D721Med (cell line): ENCODE measurements at regions not wholly inside any gene's neighbourhood (a gene's known extent, or its start where the extent isn't known, plus 50 kb on each side); places are given as distances from the start of the nearest gene placed in this dataset.

ENCODE experiments used
- DNase-seq: peaks from one replicate; pipeline ENCODE4 v3.0.0; 2011; ENCODE audit warnings: low spot score; ENCODE audit not compliant: insufficient read length
- FAIRE-seq: peaks from 2 replicates; lab custom pipeline; 2011; peaks lifted over from hg19 to GRCh38; lab: Jason Lieb, UNC
- CTCF ChIP-seq: IDR thresholded peaks from 2 replicates; pipeline ENCODE4 v1.5.1; 2012; ENCODE audit warnings: mild to moderate bottlenecking, control low read depth; ENCODE audit not compliant: insufficient read depth; ENCODE audit errors: missing control alignments

DNA sequence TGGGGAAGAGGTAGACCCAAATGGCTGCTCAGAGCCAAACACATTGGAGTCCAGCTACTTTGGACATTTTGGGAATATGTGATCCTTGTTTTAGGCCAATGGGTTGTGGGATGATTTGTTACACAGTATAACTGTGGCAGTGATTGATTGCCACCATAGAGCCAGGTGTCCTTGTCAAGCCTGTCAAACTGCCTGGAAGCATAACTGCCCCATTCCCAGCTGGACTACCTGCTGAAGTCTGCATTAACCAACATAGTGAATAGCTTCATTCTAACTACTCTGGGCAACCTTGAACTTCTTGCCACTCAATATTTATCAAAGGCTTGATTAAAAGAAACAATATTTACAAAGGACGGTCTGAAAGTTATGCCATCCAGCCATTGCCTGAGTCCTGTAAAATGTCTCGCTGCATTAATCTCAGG is 164.7 kb downstream of the LINC00237 start:
- FAIRE-seq (no peak), DNase-seq (no peak)
- no peak for TF ChIP-seq CTCF

DNA sequence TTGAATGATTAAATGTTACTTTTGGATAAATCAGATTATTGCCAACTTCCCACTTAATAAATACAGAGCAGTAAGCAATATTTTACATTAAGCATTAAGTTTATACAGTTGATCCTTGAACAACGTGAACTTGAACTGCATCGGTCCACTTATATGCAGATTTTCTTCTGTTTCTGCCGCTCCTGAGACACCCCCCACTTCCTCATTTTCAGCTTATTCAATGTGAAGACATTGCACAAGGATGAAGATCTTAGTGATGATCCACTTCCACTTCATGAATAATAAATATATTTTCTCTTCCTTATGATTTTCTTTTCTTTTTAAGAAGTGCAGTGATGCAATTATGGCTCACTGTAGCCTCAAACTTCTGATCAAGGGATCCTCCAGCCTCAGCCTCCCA is 167.2 kb downstream of the LINC00237 start:
- no peak for FAIRE-seq
- DNase-seq: no peak
- TF ChIP-seq CTCF: no peak

DNA sequence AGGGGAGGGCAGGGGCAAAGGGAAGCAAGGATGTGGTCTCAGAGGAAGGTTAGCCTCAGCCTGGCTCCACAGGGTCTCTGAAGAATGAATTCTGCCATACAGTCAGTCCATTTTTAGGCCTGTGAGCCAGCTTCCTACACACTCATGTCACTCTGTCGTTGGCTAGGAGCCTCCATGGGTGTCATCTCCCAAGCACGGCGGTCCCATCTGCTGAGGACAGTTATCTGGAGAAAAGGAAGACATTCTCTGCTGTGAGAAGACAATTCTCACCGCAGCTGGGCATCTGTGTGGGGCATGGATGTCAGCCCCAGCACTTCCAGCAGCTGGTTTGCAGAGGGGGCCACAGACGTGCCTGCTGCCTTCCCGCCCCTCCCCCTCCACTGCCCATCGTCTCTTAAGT is 167.6 kb downstream of the LINC00237 start:
- FAIRE-seq (no peak), DNase-seq (no peak)
- no peak for TF ChIP-seq CTCF

- no peak for DNase-seq
- no peak for TF ChIP-seq CTCF
- no peak for FAIRE-seq
These were observed 168.0 kb downstream of the LINC00237 start for GRCh38 chr20:20938131-20938530.

- DNase-seq (no peak), FAIRE-seq (no peak)
- no peak for TF ChIP-seq CTCF
These were observed 172.8 kb downstream of the LINC00237 start for GRCh38 chr20:20933142-20933958.

- FAIRE-seq (no peak), DNase-seq (no peak)
- no peak for TF ChIP-seq CTCF
These were observed 174.0 kb downstream of the LINC00237 start for GRCh38 chr20:20932156-20932555.

GRCh38 chr20:20931632-20932031 is 174.5 kb downstream of the LINC00237 start:
- no peak for FAIRE-seq
- TF ChIP-seq CTCF: no peak
- DNase-seq: no peak
